ENCODE measurements at regions not wholly inside any gene's neighbourhood (a gene's known extent, or its start where the extent isn't known, plus 50 kb on each side); places are given as distances from the start of the nearest gene placed in this dataset.
"Not testable (repeated sequence)": the region's sequence is repeated elsewhere in the genome, so short reads cannot be mapped to it uniquely, and the experiment has no call there.

- TF ChIP-seq CTCF (IDR thresholded peaks at IDR 0.05; ENCODE audit: borderline replicate concordance, insufficient read depth, low read depth, low read length), result no peak
These were observed 101.2 kb upstream of the SEC11C start for GRCh38 chr18:59038295-59039039.

DNA sequence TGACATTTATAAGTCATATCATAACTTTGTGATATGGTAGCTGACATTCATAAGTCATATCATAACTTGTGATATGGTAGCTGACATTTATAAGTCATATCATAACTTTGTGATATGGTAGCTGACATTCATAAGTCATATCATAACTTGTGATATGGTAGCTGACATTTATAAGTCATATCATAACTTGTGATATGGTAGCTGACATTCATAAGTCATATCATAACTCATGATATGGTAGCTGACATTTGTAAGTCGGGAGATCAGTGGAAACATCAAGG, 100.7 kb upstream of the SEC11C start:
- H3K4me3 ChIP-seq (ENCODE audit: low read depth, low read length), result not testable (repeated sequence)

More at GRCh38 chr18:59038295-59039039, 101.2 kb upstream of the SEC11C start:
- no peak overlapping the region for H3K4me3 ChIP-seq (ENCODE audit: low read depth, low read length)

DNA sequence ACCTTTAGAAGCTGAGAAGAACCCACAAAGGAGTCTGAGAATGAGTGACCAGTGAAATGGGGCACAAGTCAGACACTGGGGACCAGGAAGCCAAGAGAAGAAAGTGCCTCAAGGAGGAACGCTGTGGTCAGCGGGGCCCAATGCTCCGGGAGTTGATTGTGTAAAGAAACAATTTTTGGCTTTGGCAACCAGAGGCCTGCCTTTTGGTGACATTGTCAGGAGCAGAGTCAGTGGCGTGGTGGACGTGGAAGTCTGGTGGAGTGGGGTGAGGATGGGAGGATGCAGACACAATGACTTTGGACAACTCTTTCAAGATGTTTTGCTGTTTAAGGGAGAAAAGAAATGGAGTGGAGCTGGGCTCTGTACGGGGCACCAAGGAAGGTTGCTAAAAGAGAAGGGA, 100.2 kb upstream of the SEC11C start:
- no peak for TF ChIP-seq CTCF (IDR thresholded peaks at IDR 0.05; ENCODE audit: borderline replicate concordance, insufficient read depth, low read depth, low read length)
- no peak overlapping the region for H3K4me3 ChIP-seq (ENCODE audit: low read depth, low read length)

DNA sequence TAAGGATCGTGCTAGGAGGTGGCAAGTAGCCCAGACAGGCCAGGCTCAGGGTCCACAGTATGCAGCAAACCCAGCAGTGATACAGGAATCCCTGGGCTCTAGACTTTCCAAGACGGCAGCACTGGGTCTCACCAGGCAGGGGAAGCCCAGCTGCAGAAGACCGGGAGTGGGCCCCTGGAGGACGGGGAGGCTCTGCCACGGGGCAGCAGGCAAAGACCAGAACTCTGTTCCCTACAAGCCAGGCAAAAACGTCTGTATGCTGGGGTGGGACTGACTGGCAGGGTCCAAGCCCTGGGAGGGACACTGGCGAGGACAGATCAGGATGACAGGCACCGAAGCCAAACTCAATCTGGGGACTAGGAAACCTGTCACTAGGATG, 98.9 kb upstream of the SEC11C start:
- no peak for TF ChIP-seq CTCF (IDR thresholded peaks at IDR 0.05; ENCODE audit: borderline replicate concordance, insufficient read depth, low read depth, low read length)
- no peak overlapping the region for H3K4me3 ChIP-seq (ENCODE audit: low read depth, low read length)

DNA sequence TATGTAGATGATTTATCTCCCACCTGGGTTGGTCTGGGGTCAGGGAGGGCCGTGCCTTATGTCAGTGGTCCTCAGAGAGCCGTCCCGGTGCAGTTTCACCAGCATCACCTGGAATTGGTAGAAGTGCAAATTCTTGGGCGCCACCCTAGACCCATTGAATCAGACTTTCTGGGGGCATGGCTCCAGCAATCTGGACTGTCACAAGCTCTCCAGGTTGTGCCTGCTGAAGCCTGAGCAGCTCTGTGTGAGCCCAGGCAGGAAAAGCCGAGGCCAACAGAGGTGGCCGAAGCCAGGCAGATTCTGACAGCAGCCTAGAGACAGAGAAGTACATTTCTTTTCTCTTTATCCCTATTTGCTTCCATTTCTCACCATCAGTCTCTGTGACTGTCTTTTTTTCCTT, 98.4 kb upstream of the SEC11C start:
- no peak overlapping the region for H3K4me3 ChIP-seq (ENCODE audit: low read depth, low read length)
- TF ChIP-seq CTCF (IDR thresholded peaks at IDR 0.05; ENCODE audit: borderline replicate concordance, insufficient read depth, low read depth, low read length), result no peak

DNA sequence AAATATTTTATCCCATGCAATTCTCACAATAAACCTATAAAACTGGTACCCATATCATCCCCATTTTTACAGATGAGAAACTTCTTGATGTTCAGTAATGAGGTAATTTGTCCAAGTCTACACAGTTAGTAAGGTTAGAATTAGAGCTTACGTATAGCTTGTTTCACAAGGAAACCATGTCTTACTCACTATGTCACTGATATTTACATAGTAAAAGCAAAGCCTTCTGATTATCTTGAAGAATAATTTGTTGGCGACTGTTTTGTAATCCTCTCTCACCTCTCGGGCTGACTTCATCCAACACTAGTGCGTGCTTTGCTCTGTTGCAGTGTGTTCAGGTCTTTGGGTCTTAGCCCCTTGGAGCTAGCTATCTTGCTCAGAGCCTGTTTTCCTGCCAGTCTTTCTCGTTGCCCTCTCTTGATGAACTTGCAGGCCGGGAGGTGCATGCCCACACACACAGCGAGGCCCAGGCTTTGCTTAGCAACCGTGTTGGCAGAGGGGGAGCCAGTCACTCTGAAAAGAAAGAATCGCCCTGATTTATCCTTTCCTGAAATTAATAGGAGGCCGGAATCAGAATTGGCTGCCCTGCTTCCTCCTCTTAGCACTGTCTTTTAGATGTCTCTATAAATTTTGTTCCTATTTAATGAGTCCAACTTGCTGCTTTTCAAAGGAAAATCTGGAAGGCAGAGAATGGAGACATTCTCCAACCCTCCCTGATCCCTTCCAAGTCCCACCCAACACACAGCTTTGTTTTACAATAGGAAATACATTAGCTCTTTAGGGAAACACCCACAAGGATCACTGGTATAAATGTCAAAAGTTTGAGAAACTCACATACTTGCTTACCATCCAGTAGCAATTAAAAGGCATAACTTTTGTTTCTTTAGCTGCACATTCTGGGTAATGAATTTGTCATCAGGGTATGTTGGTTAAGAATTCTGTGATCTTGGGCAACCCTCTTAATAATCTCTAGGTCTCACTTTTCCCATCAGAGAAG, 97.6 kb upstream of the SEC11C start:
- no peak overlapping the region for H3K4me3 ChIP-seq (ENCODE audit: low read depth, low read length)
- no peak for TF ChIP-seq CTCF (IDR thresholded peaks at IDR 0.05; ENCODE audit: borderline replicate concordance, insufficient read depth, low read depth, low read length)

GRCh38 chr18:59044855-59045254, 94.8 kb upstream of the SEC11C start:
- no peak overlapping the region for H3K4me3 ChIP-seq (ENCODE audit: low read depth, low read length)
- no peak for TF ChIP-seq CTCF (IDR thresholded peaks at IDR 0.05; ENCODE audit: borderline replicate concordance, insufficient read depth, low read depth, low read length)
